ENCODE measurements at regions not wholly inside any gene's neighbourhood (a gene's known extent, or its start where the extent isn't known, plus 50 kb on each side); places are given as distances from the start of the nearest gene placed in this dataset.

- peaks cover 17 to 26% of the 10 kb centered on the region in 2 donors for H3K9me3 Mint-ChIP-seq
- Histone ChIP-seq H3K27ac (ENCODE audit: low read length) (no peak overlapping the region), H3K27me3 (ENCODE audit: control insufficient read depth, insufficient read depth, low read length) (no peaks in the 10 kb centered on the region), H3K9me3 (ENCODE audit: control insufficient read depth, insufficient read depth, low read length) (peaks cover 4% of the 10 kb centered on the region), H3K4me1 (ENCODE audit: control insufficient read depth, insufficient read depth, low read length) (no peaks in the 10 kb centered on the region), H3K4me3 (ENCODE audit: low read length) (no peak overlapping the region), H3K36me3 (ENCODE audit: control insufficient read depth, insufficient read depth, low read length) (no peaks in the 10 kb centered on the region)
- no peak overlapping the region for H3K4me3 Mint-ChIP-seq
- DNase-seq (no peak), ATAC-seq (no peak)
- no peak overlapping the region for H3K27ac Mint-ChIP-seq
- H3K27me3 Mint-ChIP-seq (ENCODE audit: low read depth in 2 of 2): no peaks in the 10 kb centered on the region
- no peaks in the 10 kb centered on the region for H3K4me1 Mint-ChIP-seq
- TF ChIP-seq CTCF (IDR thresholded peaks at IDR 0.05): no peak
- 89% methylated on average over 5 of the region's 5 CpGs for WGBS (ENCODE audit: insufficient coverage)
- intact Hi-C loops (cut with micrococcal nuclease): no loop called here
- no peaks in the 10 kb centered on the region for H3K36me3 Mint-ChIP-seq
Measured at GRCh38 chr13:89899302-89900103, 1448.0 kb upstream of the MIR17HG start.

- ATAC-seq (no peak), DNase-seq (no peak)
- Mint-ChIP-seq H3K27ac (no peak overlapping the region), H3K9me3 (peaks cover 17 to 26% of the 10 kb centered on the region in 2 donors), H3K4me1 (no peaks in the 10 kb centered on the region), H3K27me3 (ENCODE audit: low read depth in 2 of 2) (no peaks in the 10 kb centered on the region), H3K36me3 (no peaks in the 10 kb centered on the region), H3K4me3 (no peak overlapping the region)
- WGBS (ENCODE audit: insufficient coverage): 81% methylated on average over 4 of the region's 5 CpGs
- Histone ChIP-seq H3K27me3 (ENCODE audit: control insufficient read depth, insufficient read depth, low read length) (no peaks in the 10 kb centered on the region), H3K4me3 (ENCODE audit: low read length) (no peak overlapping the region), H3K9me3 (ENCODE audit: control insufficient read depth, insufficient read depth, low read length) (peaks cover 4% of the 10 kb centered on the region), H3K27ac (ENCODE audit: low read length) (no peak overlapping the region), H3K4me1 (ENCODE audit: control insufficient read depth, insufficient read depth, low read length) (no peaks in the 10 kb centered on the region), H3K36me3 (ENCODE audit: control insufficient read depth, insufficient read depth, low read length) (no peaks in the 10 kb centered on the region)
- intact Hi-C loops (cut with micrococcal nuclease): no loop called here
- no peak for TF ChIP-seq CTCF (IDR thresholded peaks at IDR 0.05)
Measured at GRCh38 chr13:89900104-89900765, 1447.3 kb upstream of the MIR17HG start.

GRCh38 chr13:89902223-89902622, 1445.3 kb upstream of the MIR17HG start:
- H3K27ac Mint-ChIP-seq: no peak overlapping the region
- Histone ChIP-seq H3K36me3 (ENCODE audit: control insufficient read depth, insufficient read depth, low read length) (no peaks in the 10 kb centered on the region), H3K9me3 (ENCODE audit: control insufficient read depth, insufficient read depth, low read length) (peaks cover 7% of the 10 kb centered on the region), H3K4me1 (ENCODE audit: control insufficient read depth, insufficient read depth, low read length) (no peaks in the 10 kb centered on the region), H3K27me3 (ENCODE audit: control insufficient read depth, insufficient read depth, low read length) (no peaks in the 10 kb centered on the region), H3K4me3 (ENCODE audit: low read length) (no peak overlapping the region), H3K27ac (ENCODE audit: low read length) (no peak overlapping the region)
- H3K27me3 Mint-ChIP-seq (ENCODE audit: low read depth in 2 of 2): no peaks in the 10 kb centered on the region
- peaks cover 17 to 27% of the 10 kb centered on the region in 2 donors for H3K9me3 Mint-ChIP-seq
- DNase-seq (no peak), ATAC-seq (no peak)
- no peaks in the 10 kb centered on the region for H3K36me3 Mint-ChIP-seq
- TF ChIP-seq CTCF (IDR thresholded peaks at IDR 0.05): no peak
- intact Hi-C loops (cut with micrococcal nuclease): no loop called here
- no peaks in the 10 kb centered on the region for H3K4me1 Mint-ChIP-seq
- no peak overlapping the region for H3K4me3 Mint-ChIP-seq
